ENCODE measurements at regions not wholly inside any gene's neighbourhood (a gene's known extent, or its start where the extent isn't known, plus 50 kb on each side); places are given as distances from the start of the nearest gene placed in this dataset.

DNA sequence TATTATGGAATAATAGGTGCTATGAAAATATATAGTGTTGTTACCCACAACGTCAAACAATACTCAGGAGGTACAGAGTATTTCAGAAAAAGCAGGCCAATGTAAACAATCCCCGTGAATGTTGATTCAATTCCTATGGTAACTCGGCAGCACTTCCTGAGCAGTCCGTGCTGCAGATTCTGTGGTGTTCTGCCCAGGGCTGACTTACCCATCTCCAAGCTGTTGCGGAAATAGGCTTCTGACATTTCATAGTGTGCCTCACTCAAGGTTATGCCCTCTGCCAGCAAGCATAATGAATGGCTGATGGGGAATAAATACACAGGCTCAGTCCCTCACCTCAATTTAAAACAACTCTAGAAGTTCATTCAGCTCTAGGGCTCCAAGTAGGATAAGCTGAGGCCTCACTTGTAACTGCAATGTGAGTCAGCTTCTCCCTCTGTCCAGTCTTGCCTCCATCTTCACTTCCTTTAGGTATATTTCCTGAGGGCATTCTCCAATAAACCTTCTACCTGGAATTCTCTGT is 177.6 kb downstream of the GNAI1 start:
- no peaks in the 10 kb centered on the region for H3K9me3 Mint-ChIP-seq
- no peaks in the 10 kb centered on the region for H3K27me3 Mint-ChIP-seq (ENCODE audit: insufficient read depth, low read depth)

DNA sequence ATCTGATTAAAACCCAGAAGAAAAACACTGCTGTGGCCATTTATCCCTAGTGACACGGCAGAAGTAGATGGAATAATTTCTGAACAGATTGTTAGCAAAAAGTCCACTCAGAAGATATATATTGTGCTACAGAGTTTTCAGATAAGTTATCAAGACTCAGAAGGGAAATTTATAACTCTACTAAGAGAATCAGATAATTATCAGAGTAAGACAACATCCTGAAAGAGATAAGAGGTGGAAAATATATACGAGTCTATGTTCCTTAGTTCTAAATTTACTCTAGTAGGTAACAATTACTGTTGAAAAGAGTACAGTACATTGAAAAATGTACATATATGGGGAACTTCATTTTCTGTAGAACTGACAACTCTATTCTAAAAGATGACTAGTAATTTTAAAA is 176.7 kb downstream of the GNAI1 start:
- no peaks in the 10 kb centered on the region for H3K36me3 Mint-ChIP-seq

More for the DNA sequence above, 177.6 kb downstream of the GNAI1 start:
- H3K36me3 Mint-ChIP-seq, result no peaks in the 10 kb centered on the region
- Histone ChIP-seq H2AFZ (replicated peaks) (no peak overlapping the region), H3K4me2 (no peak overlapping the region), H3K9me3 (ENCODE audit: low read depth) (no peaks in the 10 kb centered on the region), H4K20me1 (ENCODE audit: low read depth) (no peaks in the 10 kb centered on the region), H3K36me3 (no peaks in the 10 kb centered on the region), H3K27me3 (no peaks in the 10 kb centered on the region), H3K9ac (no peak overlapping the region), H3K79me2 (ENCODE audit: low read depth) (no peaks in the 10 kb centered on the region), H3K4me3 (no peak overlapping the region), H3F3A (ENCODE audit: low read depth) (no peaks in the 10 kb centered on the region), H3K27ac (no peak overlapping the region), H3K4me1 (no peaks in the 10 kb centered on the region)
- H3K4me1 Mint-ChIP-seq, result peaks cover 11% of the 10 kb centered on the region
- DNase-seq (ENCODE audit: low spot score), result no peak
- peak overlapping the region; percentile 50 for H3K27ac Mint-ChIP-seq
- no peak for TF ChIP-seq EZH2phosphoT487 (IDR thresholded peaks at IDR 0.05)
- TF ChIP-seq, protein P1, sequence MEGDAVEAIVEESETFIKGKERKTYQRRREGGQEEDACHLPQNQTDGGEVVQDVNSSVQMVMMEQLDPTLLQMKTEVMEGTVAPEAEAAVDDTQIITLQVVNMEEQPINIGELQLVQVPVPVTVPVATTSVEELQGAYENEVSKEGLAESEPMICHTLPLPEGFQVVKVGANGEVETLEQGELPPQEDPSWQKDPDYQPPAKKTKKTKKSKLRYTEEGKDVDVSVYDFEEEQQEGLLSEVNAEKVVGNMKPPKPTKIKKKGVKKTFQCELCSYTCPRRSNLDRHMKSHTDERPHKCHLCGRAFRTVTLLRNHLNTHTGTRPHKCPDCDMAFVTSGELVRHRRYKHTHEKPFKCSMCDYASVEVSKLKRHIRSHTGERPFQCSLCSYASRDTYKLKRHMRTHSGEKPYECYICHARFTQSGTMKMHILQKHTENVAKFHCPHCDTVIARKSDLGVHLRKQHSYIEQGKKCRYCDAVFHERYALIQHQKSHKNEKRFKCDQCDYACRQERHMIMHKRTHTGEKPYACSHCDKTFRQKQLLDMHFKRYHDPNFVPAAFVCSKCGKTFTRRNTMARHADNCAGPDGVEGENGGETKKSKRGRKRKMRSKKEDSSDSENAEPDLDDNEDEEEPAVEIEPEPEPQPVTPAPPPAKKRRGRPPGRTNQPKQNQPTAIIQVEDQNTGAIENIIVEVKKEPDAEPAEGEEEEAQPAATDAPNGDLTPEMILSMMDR (IDR thresholded peaks at IDR 0.05), result no peak
- TF ChIP-seq EZH2 (IDR thresholded peaks at IDR 0.05), result no peak
- no peak overlapping the region for H3K4me3 Mint-ChIP-seq

DNA sequence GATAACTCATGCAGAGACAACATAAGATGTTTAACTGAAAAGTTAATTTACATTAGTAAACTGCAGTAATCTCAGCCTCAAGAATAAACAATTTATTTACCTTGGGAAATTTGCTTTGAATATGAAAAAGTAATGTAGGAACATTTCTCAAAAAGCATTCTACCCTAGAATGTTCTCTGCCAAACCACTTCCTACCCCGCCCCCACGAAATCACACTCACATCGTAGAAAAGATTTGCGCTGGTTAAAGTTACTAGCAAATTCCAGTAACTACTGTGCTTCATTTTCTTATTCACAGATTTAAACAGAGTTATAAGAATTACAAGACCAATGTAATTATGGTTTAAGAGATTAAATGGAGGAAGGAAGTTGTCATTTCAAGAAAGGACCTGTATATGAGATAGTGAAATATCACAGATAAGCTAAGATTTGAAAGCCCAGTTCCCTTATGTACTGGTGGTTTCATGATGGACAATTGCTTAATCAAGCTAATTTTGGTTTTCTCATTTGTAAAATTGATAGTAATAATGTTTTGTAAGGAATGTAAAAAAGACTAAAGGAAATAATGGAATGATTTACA is 175.4 kb downstream of the GNAI1 start:
- Mint-ChIP-seq H3K27ac (no peak overlapping the region), H3K9me3 (no peaks in the 10 kb centered on the region), H3K27me3 (ENCODE audit: insufficient read depth, low read depth) (no peaks in the 10 kb centered on the region), H3K4me3 (no peak overlapping the region), H3K4me1 (peaks cover 12% of the 10 kb centered on the region), H3K36me3 (no peaks in the 10 kb centered on the region)
- no peak for DNase-seq (ENCODE audit: low spot score)
- no peak overlapping the region for H3K4me3 ChIP-seq
- no peaks in the 10 kb centered on the region for H4K20me1 ChIP-seq (ENCODE audit: low read depth)
- no peaks in the 10 kb centered on the region for H3K4me1 ChIP-seq
- no peaks in the 10 kb centered on the region for H3F3A ChIP-seq (ENCODE audit: low read depth)
- H3K27ac ChIP-seq, result no peak overlapping the region
- TF ChIP-seq, protein P1 (IDR thresholded peaks at IDR 0.05), result no peak
- no peak for TF ChIP-seq EZH2phosphoT487 (IDR thresholded peaks at IDR 0.05)
- TF ChIP-seq EZH2 (IDR thresholded peaks at IDR 0.05), result no peak
- H3K27me3 ChIP-seq, result no peaks in the 10 kb centered on the region
- H3K4me2 ChIP-seq, result no peak overlapping the region
- no peak overlapping the region for H3K9ac ChIP-seq
- no peaks in the 10 kb centered on the region for H3K9me3 ChIP-seq (ENCODE audit: low read depth)
- H3K36me3 ChIP-seq, result no peaks in the 10 kb centered on the region
- H2AFZ ChIP-seq (replicated peaks), result no peak overlapping the region
- H3K79me2 ChIP-seq (ENCODE audit: low read depth), result no peaks in the 10 kb centered on the region

More for the DNA sequence above, 176.7 kb downstream of the GNAI1 start:
- Histone ChIP-seq H3K36me3 (no peaks in the 10 kb centered on the region), H3K4me1 (no peaks in the 10 kb centered on the region), H3K4me2 (no peak overlapping the region), H3K9ac (no peak overlapping the region), H3K9me3 (ENCODE audit: low read depth) (no peaks in the 10 kb centered on the region), H3K27me3 (no peaks in the 10 kb centered on the region), H3K27ac (no peak overlapping the region), H3K79me2 (ENCODE audit: low read depth) (no peaks in the 10 kb centered on the region), H3F3A (ENCODE audit: low read depth) (no peaks in the 10 kb centered on the region), H2AFZ (replicated peaks) (no peak overlapping the region), H4K20me1 (ENCODE audit: low read depth) (no peaks in the 10 kb centered on the region), H3K4me3 (no peak overlapping the region)
- H3K27me3 Mint-ChIP-seq (ENCODE audit: insufficient read depth, low read depth), result no peaks in the 10 kb centered on the region
- peaks cover 12% of the 10 kb centered on the region for H3K4me1 Mint-ChIP-seq
- no peak overlapping the region for H3K27ac Mint-ChIP-seq
- no peaks in the 10 kb centered on the region for H3K9me3 Mint-ChIP-seq
- no peak for TF ChIP-seq EZH2 (IDR thresholded peaks at IDR 0.05)
- TF ChIP-seq EZH2phosphoT487 (IDR thresholded peaks at IDR 0.05), result no peak
- TF ChIP-seq, protein P1 (IDR thresholded peaks at IDR 0.05), result no peak
- DNase-seq (ENCODE audit: low spot score), result no peak
- H3K4me3 Mint-ChIP-seq, result no peak overlapping the region

Data from neural progenitor cell (in vitro differentiated cells).